RWPE2 (cell line): ENCODE measurements at regions not wholly inside any gene's neighbourhood (a gene's known extent, or its start where the extent isn't known, plus 50 kb on each side); places are given as distances from the start of the nearest gene placed in this dataset.

Experiments used
- ATAC-seq: fragments of 200-7000 bp; cut with Tn5 transposase; 3 replicates; pipeline ENCODE4 v1.9.1; 2021; ENCODE audit warnings: low read depth
- DNase-seq: peaks from one replicate; pipeline ENCODE4 v3.0.0-alpha.2; 2020; ENCODE audit warnings: low spot score
- H3K27ac ChIP-seq: fragments of 450-650 bp; 2 replicates; pipeline ENCODE4 v1.5.1; 2017; ENCODE audit warnings: mild to moderate bottlenecking; ENCODE audit not compliant: poor library complexity, severe bottlenecking
- H3K27me3 ChIP-seq: fragments of 250-450 bp; sonication (Bioruptor Pico); 2 replicates; pipeline ENCODE4 v1.5.1; 2021; ENCODE audit warnings: mild to moderate bottlenecking, moderate library complexity; ENCODE audit not compliant: insufficient read depth, poor library complexity, severe bottlenecking
- H3K36me3 ChIP-seq: fragments of 250-450 bp; sonication (Bioruptor Pico); 2 replicates; pipeline ENCODE4 v1.5.1; 2020; ENCODE audit warnings: low read depth, mild to moderate bottlenecking, moderate library complexity
- H3K4me1 ChIP-seq: fragments of 250-450 bp; sonication (Bioruptor Pico); 2 replicates; pipeline ENCODE4 v1.5.1; 2021; ENCODE audit warnings: mild to moderate bottlenecking, moderate library complexity; ENCODE audit not compliant: insufficient read depth, poor library complexity, severe bottlenecking
- H3K4me3 ChIP-seq: fragments of 250-450 bp; sonication (Bioruptor Pico); 2 replicates; pipeline ENCODE4 v1.5.1; 2021; ENCODE audit warnings: mild to moderate bottlenecking, moderate library complexity; ENCODE audit not compliant: severe bottlenecking
- H3K9me3 ChIP-seq: fragments of 250-450 bp; sonication (Bioruptor Pico); 2 replicates; pipeline ENCODE4 v1.5.1; 2021; ENCODE audit warnings: mild to moderate bottlenecking, moderate library complexity; ENCODE audit not compliant: severe bottlenecking
- CTCF ChIP-seq: fragments of 450-650 bp; IDR thresholded peaks from one replicate; pipeline ENCODE4 v1.5.1; 2017; ENCODE audit warnings: mild to moderate bottlenecking, moderate library complexity; ENCODE audit not compliant: poor library complexity, severe bottlenecking

DNA sequence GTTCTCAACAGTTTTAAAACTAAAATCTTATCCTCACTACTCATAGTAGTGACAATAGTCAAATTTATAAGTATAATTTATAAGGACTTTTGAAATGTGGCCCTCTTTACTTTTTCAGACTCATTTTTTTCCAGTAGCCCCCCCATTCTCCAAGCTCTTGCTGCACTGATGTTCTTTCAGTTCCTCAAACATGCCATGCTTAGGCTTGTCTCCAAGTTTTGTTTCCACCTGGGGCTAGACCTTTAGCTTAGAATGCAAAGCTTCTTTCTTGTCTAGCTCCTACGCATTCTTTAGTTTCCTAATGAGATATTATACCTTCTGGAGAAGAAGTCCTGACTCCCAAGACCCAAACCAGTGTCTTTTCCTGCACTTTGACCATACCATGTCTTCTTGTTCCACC is 222.6 kb downstream of the NOL4 start:
- no peak for TF ChIP-seq CTCF
- Histone ChIP-seq H3K4me3 (no peak overlapping the region), H3K4me1 (no peaks in the 10 kb centered on the region), H3K9me3 (no peaks in the 10 kb centered on the region), H3K27me3 (no peaks in the 10 kb centered on the region), H3K36me3 (no peaks in the 10 kb centered on the region), H3K27ac (no peak overlapping the region)
- DNase-seq (no peak), ATAC-seq (no peak)

DNA sequence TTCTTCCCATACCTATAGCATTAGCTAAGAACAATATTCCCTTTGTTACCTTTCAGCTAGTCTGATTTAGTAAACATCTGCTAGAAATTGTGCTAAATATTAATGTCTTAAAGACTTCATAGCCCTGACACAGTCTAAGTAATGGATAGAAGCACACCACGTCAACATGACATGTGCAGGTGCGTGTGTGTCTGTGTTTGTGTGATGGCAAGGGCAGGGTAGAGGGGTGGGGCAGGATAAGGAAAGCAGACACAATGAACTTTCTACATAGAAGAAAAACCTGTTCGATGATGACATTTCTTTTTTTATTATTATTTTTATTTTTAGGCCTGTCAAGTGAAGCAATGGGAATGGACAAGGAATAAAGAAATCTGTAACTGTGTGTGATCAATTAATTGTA is 223.3 kb downstream of the NOL4 start:
- Histone ChIP-seq H3K27ac (no peak overlapping the region), H3K4me3 (no peak overlapping the region), H3K27me3 (no peaks in the 10 kb centered on the region), H3K36me3 (no peaks in the 10 kb centered on the region), H3K9me3 (no peaks in the 10 kb centered on the region), H3K4me1 (no peaks in the 10 kb centered on the region)
- ATAC-seq (no peak), DNase-seq (no peak)
- no peak for TF ChIP-seq CTCF

- DNase-seq, result no peak
- H3K4me1 ChIP-seq, result no peaks in the 10 kb centered on the region
- no peaks in the 10 kb centered on the region for H3K9me3 ChIP-seq
- H3K4me3 ChIP-seq, result no peak overlapping the region
- no peak overlapping the region for H3K27ac ChIP-seq
- H3K27me3 ChIP-seq, result no peaks in the 10 kb centered on the region
- H3K36me3 ChIP-seq, result no peaks in the 10 kb centered on the region
- no peak for ATAC-seq
- TF ChIP-seq CTCF, result no peak
Measured at GRCh38 chr18:33987206-33987605, 237.5 kb downstream of the NOL4 start.

DNA sequence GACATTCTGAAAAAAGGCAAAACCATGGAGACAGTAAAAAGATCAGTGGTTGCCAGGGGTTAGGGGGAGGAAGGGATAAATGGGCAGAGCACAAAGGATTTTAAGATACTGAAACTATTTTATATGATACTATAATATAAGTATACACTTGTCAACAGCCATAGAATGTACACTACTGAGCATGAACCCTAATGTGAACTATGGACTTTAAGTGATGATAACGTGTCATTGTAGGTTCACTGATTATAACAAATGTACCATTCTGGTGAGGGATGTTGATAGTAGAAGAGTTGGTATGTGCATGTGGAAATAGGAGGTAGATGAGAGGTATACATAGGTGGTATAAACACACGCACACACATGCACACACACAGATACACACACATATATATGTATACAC is 241.6 kb downstream of the NOL4 start:
- TF ChIP-seq CTCF, result no peak
- Histone ChIP-seq H3K9me3 (no peaks in the 10 kb centered on the region), H3K36me3 (no peaks in the 10 kb centered on the region), H3K4me1 (no peaks in the 10 kb centered on the region), H3K27ac (no peak overlapping the region), H3K4me3 (no peak overlapping the region), H3K27me3 (no peaks in the 10 kb centered on the region)
- no peak for DNase-seq
- ATAC-seq, result no peak

GRCh38 chr18:33960417-33960816 is 264.3 kb downstream of the NOL4 start:
- no peaks in the 10 kb centered on the region for H3K27me3 ChIP-seq

More at GRCh38 chr18:33960417-33960816, 264.3 kb downstream of the NOL4 start:
- Histone ChIP-seq H3K4me3 (no peak overlapping the region), H3K9me3 (no peaks in the 10 kb centered on the region), H3K4me1 (no peaks in the 10 kb centered on the region), H3K27ac (no peak overlapping the region), H3K36me3 (no peaks in the 10 kb centered on the region)
- ATAC-seq (no peak), DNase-seq (no peak)
- TF ChIP-seq CTCF, result no peak
